Jurkat, Clone E6-1 (cell line): ENCODE measurements at regions not wholly inside any gene's neighbourhood (a gene's known extent, or its start where the extent isn't known, plus 50 kb on each side); places are given as distances from the start of the nearest gene placed in this dataset.

Source experiments
- DNase-seq: peaks from one replicate; pipeline ENCODE4 v3.0.0-alpha.2; 2011; ENCODE audit warnings: low read depth, low spot score
- H3K4me3 ChIP-seq: 2 replicates; pipeline ENCODE4 v1.5.1; 2011; ENCODE audit warnings: mild to moderate bottlenecking, low read length, control low read depth, moderate library complexity

DNA sequence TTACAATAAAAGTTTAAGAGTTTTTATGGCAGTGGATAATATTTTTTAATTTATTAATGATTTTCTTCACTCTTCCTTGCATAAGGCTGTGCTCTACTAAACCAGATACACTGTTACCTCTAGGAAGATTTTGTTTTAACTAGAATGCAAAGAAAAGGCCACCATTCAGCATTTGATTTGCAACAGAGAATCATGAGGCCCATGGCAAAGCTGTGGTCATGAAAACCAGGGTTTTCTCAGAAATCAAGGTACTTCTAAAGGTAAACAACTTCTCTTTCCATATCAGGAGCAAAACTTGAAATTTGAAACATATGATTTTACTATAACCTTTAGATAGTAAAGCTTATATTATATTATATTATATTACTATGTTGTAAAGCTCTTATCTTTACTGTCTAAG is 94.4 kb downstream of the FAM76B start:
- DNase-seq, result no peak
- no peak overlapping the region for H3K4me3 ChIP-seq

DNA sequence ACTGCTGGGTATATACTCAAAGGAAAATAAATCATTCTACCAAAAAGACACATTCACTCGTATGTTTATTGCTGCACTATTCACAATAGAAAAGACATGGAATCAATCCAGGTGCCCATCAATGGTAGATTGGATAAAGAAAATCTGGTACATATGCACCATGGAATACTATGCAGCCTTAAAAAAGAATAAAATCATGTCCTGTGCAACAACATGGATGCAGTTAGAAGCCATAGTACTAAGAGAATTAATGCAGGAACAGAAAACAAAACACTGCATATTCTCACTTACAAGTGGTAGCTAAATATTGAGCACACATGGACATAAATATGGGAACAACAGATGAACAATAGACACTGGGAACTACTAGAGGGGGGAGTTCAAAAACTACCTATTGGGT is 96.3 kb downstream of the FAM76B start:
- no peak overlapping the region for H3K4me3 ChIP-seq
- no peak for DNase-seq

DNA sequence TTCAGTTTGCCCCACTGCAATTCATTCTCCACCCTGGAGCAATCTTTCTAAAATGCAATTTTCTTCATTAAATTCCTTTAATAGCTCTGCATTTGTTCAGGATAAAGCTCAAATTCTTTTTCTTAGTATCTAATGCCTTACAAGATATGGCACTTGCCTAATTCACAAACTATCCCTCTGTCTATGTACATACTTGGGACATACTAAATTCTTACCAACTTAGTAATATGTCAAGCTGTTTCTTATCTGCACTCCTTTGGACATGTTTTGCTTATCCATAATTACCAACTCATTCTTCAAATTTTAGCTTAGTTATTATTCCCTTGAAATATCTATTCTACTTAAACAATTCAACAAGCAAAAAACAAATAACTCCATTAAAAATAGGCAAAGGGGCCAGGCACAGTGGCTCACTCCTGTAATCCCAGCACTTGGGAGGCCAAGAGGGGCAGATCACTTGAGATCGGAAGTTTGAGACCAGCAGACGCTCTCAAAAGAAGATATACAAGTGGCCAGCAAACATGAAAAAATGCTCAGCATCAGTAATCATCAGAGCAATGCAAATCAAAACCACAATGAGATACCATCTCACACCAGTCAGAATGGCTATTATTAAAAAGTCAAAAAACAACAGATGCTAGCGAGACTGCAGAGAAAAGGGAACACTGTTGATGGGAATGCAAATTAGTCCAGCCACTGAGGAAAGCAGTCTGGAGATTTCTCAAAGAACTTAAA is 96.9 kb downstream of the FAM76B start:
- H3K4me3 ChIP-seq, result no peak overlapping the region
- DNase-seq, result no peak

DNA sequence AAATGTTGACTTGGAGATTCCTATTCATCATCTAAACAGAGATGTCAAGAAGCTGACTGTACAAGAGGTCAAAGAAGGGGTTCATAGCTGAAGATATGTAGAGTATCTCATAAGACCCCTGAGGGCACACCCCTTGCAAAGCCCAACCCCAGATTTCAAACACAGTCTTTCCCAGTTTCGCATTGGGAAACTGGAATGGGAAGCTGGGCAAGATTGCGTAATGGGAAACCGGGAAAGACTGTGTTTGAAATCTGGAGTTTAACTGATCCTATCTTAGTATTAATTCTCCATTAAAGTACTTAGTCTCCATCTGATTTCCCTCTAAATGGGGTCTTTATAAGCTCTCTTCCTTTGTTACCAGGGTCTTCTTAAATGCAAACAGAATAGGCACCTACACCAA is 99.5 kb downstream of the FAM76B start:
- no peak overlapping the region for H3K4me3 ChIP-seq
- DNase-seq, result no peak

DNA sequence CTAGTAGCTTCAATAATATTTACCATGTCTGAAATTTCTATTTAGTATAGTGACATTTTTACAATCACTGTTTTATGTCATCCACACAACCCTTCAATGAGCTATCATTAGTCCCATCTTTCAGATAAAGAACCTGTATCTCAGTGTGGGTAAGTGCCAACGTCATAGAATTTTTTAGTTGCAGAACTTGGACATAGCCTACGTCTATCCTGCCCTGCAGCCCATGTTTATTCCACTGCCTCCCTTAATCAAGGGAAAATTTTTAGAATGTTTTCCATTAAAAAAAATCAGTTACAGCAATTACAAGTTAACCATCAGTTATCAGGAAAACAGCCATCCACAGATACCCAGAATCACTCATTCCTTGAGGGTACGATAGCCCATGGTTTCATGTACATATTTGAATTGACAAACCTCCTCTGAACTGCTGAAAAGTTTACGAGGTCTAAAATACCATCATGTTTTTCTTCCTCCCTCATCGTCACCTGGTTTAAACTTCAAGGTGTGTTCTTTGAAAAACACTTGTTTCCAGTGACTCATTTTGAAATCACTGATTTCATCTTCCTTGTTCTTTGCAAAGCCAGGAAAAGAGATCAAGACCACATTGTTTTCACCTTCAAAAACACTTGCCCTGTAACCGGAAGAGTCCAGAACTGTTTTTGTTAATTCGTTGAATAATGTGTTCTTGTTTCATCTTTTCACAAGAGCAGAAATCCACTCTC is 100.9 kb downstream of the FAM76B start:
- H3K4me3 ChIP-seq, result no peak overlapping the region
- no peak for DNase-seq

DNA sequence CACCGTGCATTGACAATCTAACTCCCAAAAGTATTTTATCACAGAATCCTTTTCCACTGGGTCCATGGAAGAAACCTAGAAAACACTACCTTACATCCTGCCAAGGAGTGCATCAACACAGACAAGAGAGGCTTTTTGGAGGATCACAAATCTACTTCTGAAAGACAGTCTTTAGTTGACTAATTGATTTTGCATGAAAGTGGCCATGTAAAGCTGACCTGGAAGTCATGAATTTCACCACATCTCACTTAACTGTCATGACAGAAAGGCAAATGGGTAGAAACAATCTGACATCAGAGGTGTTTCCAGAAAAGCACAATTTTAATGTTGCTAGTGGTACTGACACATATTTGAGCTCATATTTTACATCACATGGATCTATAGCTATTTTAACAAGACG is 101.6 kb downstream of the FAM76B start:
- no peak overlapping the region for H3K4me3 ChIP-seq
- DNase-seq, result no peak

DNA sequence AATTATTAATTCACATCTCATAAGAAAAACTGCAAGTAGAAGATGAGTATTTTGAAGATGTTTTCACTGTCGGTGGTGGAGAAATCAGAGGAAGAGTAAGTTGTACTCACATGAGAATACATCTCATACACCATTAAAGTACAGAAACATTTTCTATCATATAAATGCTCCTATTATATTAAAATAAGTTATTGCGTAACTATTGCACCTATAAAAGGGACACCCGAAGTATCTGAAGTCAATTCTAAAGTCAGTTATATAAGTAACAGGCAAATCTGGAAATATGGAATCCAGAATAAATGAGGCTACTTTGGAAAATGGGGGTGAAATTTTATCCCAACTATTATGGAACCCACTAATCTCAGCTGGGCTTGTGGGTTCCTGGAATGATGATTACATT is 103.3 kb downstream of the FAM76B start:
- DNase-seq, result no peak
- H3K4me3 ChIP-seq, result no peak overlapping the region

DNA sequence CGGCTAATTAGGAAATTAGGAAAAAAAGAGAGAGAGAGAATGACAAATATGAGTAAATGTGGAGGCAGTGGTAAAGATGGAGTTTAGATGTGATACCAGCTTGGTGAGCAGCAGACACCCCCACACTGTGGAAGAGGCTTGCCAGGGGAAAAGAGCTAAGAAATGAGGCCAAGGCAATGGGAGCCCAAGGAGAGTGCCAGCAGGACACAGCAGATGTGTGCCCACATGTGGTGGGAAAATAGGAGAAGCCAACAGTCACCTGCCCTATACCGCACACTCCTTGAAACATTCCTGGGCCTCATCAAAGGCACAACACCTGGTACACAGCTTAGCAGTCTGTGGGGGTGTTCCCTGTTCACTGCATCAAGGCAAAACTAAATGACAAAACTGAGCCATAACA is 104.9 kb downstream of the FAM76B start:
- H3K4me3 ChIP-seq, result no peak overlapping the region
- DNase-seq, result no peak

DNA sequence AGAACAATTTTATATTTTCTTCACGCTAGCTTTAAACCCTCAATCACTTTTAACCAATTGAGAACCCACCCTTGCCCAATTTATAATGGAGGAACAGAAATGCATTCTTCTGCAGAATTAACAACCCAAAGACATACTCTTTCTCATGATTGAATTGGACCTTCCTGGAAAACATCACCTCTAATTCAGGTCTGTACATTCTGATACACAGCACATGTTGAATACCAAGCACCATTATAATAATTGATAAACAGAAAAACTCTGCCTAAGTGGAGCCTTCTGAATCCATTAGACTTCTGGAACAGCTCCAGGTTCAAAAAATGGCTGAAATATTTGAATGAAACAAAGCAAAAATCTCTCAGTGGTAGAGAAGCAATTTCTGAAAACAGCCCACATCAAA is 105.4 kb downstream of the FAM76B start:
- no peak for DNase-seq
- no peak overlapping the region for H3K4me3 ChIP-seq

DNA sequence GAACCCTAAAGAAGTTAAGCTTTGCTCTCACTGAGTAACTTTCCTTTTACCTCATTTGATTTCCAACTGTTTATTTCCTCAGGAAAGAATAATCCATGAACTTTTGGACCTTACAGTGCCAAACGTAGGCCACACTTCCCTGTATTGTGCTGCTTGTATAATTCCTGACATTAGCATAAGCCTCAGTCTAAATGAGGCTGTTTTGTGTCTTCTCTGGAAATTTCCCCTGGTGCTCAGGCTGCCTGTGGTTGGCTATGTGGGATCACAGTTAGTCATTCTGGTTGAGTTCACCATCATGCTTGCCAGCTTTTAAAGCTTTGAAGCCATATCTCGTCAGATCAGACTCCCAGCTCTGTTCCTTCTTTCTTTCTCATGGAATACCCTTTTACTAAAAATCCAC is 107.0 kb downstream of the FAM76B start:
- no peak overlapping the region for H3K4me3 ChIP-seq
- DNase-seq, result no peak

DNA sequence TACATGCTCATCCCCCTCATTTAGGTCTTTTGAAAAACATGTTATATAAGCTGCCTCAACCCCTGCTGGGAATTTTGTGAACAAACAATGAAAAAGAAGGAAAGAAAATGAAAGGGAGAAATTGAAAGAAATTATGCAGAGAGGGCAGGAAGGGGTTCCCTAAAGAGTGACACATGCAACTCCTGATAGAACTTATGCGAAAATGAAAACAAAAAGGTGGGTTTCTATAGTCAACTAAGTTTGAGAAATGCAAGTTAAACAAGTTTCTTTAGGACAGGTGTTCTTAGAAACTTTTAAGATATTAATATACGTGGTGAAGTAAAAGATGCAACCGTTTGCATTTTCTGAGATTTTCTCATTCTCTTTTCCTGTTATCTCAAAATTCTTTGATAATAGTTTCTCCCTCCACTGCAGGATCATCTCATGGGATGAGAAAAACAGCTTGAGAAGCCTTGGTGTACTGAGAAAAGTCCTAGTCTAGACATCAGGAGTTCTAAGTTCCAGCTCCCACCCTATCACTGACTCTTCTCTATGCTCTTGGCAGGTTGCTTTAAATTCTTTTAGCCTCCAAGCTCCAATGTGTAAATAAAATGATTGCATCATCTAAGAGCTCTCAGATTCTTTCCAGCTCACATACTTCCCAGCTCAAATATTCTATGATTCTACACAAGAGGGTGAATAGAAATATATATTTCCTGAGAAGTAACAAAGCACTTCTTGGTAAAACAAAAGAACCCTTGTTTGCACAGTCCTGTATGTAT is 109.2 kb downstream of the FAM76B start:
- no peak for DNase-seq

DNA sequence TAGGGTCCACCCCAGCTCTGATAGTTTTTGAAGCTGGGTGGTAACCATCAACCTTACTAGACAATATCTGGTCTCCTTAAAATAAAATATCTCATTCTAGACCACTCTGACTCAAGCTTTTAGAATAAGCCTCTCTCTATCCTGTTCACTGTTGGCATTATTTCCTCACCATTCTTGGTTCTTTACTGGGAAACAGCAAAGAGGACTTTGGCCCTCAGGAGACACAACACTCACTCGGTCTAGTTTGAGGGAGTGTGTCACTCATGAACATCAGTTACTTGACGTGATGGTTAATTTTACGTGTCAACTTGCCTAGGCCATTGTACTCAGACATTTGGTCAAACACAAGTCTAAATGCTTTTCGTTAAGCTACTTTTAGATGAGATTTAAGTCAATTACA is 110.6 kb downstream of the FAM76B start:
- no peak for DNase-seq
- H3K4me3 ChIP-seq, result no peak overlapping the region

More for the DNA sequence above, 109.2 kb downstream of the FAM76B start:
- H3K4me3 ChIP-seq, result no peak overlapping the region

DNA sequence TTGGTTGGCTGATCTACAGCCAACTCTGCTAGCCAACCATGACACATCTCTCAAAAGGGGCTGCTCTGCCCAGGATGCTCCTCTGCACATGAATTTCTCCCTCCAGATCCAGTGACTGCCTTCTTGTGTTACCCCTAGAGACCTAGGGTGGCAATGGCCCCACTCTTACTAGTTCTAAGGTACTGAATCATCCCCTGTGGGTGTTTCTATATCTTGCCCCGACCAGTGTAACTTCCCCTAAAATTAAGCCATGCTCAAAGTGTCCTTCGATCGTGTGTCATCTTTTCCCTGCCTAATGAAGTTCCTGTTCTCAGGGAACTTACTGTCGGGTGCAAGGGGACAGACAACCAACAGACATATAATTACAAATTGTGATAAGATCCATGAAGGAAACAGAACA is 113.3 kb downstream of the FAM76B start:
- no peak overlapping the region for H3K4me3 ChIP-seq
- no peak for DNase-seq

DNA sequence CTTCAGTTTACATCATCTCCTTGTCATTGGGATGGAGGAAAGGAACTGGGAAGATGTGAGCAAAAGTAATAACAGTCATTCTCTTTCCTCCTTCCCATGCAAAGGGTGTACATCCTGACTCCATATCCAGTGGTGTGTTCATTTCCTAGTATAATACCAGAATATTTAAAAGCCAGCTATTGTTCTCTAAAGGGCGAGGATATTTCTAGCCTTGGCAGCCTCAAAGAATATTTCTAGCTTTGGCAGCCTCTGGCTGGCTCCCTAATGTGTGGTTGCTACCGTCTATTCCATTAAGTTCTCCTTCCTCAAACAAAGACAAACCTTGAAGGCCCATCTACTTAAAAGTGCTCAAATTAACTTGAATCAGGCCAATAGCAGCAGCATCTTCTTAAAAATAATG is 114.0 kb downstream of the FAM76B start:
- no peak overlapping the region for H3K4me3 ChIP-seq
- no peak for DNase-seq

DNA sequence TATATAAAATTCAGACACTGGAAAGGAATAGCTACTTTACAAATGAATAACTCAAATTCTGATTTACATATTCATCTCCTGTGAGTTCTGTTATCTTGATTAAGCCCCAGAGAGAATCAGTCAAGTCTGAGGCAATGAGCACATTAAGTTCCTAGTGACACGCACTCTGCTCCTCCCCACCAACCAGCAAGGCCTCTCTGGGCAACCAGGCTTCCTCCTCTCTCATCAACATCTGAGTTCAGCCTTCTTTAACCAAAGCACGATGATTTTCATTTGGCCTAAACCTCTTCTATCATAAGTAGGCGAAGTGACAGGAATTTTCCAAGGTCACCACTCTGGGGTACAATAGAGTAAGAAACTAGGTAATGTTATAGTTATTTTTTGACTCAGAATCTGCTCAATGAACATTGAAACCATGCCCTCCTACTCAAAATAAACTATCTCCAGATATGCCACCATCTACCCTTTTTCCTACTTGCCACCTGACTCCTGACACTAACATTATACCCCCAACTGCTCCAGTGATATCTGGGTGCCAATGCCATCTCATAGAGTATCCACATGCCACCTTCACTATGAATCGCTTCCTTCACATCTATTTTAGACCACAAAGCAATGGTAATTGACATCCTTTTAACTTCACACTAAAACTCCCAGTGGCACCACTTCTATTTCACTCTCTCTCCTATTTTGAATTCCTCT is 114.8 kb downstream of the FAM76B start:
- H3K4me3 ChIP-seq, result no peak overlapping the region
- no peak for DNase-seq

DNA sequence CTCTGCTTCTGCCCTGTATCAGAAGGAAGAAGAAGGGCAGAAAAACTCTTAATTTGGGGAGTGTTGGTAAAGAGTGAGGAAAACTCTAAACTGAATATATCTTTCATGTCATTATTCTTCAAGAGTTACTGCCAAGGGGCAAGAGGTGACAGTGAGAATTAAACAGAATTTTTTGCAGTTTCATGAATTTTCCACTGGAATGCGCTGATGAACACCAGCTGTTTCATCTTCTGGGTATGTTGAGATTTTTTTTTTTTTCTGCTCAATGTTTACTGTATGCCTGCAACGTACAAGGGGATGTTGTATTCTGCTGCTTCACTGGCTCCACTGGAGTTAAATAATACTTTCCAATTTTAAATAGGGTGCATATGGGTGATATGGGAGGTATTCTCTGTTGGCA is 117.8 kb downstream of the FAM76B start:
- H3K4me3 ChIP-seq, result no peak overlapping the region
- no peak for DNase-seq

DNA sequence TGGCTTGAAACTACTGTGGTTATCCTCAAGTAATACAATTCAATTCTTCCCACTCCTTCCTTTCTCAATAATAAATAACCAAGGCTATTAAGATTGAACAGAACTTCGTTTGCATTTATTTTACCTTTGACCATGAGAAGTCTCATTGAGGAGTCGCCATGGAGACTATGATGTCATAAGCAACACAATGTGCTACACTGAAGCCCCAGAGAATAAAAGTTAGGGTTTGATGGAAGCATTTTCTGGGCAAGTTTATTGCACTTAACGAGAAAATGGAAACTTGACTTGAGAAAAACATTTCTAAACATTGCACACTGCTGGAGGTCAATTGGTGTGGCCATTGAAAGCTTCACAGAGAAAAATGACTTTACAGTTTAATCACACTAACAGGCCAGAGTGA is 121.5 kb downstream of the FAM76B start:
- H3K4me3 ChIP-seq, result no peak overlapping the region
- no peak for DNase-seq

DNA sequence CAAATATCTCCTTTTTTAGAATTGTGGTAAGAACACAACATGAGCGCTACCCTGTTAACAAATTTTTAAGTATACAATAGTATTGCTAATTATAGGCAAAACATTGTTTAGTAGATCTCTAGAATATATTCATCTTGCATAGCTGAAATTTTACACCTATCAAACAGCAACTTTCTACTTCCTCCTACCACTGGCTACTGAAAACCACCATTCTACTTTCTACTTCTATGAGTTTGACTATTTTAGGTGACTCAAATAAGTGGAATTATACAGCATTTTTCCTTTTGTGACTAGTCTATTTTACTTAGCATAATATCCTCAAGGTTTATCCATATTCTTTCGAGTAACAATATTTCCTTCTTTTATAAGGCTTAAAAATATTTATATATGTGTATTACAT is 128.4 kb downstream of the FAM76B start:
- no peak overlapping the region for H3K4me3 ChIP-seq
- DNase-seq, result no peak

DNA sequence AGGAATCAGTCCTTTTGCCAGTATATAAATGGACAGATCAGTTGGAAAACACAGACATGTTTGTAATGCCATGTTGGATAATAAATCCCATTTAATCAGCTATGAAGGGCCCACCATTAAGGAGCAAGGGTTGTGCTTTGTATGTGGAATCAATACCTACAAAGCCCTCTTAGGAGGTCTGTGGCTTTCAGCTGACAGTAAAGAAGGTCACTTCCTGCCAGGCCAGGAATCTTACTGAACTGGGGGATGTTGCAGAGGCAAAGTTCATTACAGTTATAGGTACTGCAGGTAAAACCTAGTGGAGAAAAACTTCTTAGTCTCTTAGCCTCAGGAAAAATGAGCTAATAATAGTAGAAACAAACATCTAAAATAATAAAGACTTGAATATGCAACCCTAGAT is 129.5 kb downstream of the FAM76B start:
- no peak for DNase-seq
- no peak overlapping the region for H3K4me3 ChIP-seq

DNA sequence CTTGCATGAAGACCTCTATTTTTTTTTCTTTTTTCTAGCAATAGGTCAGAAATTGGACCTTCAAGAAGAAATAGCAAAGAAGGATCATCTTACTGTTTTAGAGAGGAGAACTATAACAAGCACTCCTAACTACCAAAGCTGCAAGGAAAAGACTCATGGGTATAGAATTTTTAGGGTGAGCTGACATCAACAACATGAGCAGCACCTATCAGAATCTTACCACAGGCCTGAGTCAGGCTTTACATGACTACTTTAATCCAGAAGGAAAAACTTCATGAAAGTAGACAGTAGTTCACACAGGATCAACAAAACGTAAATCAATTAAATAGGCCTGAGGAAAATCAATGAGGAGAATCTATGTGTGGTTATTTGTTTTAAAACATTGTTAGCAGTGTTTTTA is 130.5 kb downstream of the FAM76B start:
- DNase-seq, result no peak
- H3K4me3 ChIP-seq, result no peak overlapping the region
